VCaP (cell line): ENCODE measurements at regions not wholly inside any gene's neighbourhood (a gene's known extent, or its start where the extent isn't known, plus 50 kb on each side); places are given as distances from the start of the nearest gene placed in this dataset.

ENCODE experiments used
- H3K27ac ChIP-seq: fragments of 450-650 bp; 2 replicates; pipeline ENCODE4 v1.5.1; 2017
- CTCF ChIP-seq: fragments of 450-650 bp; conservative IDR thresholded peaks from 2 replicates; pipeline ENCODE4 v1.5.1; 2017; ENCODE audit warnings: mild to moderate bottlenecking, moderate library complexity

GRCh38 chr13:89238496-89238895 lies 1567.3 kb downstream of the SLITRK5 start:
- TF ChIP-seq CTCF = no peak

GRCh38 chr13:89239361-89240127 lies 1568.4 kb downstream of the SLITRK5 start:
- no peak overlapping the region for H3K27ac ChIP-seq
- no peak for TF ChIP-seq CTCF

More at GRCh38 chr13:89238496-89238895, 1567.3 kb downstream of the SLITRK5 start:
- no peak overlapping the region for H3K27ac ChIP-seq

- no peak for TF ChIP-seq CTCF
- H3K27ac ChIP-seq = no peak overlapping the region
Observed at GRCh38 chr13:89255844-89256406, 1584.8 kb downstream of the SLITRK5 start.

GRCh38 chr13:89267734-89268133 lies 1596.6 kb downstream of the SLITRK5 start:
- no peak for TF ChIP-seq CTCF
- H3K27ac ChIP-seq = no peak overlapping the region

GRCh38 chr13:89269737-89270136 lies 1598.6 kb downstream of the SLITRK5 start:
- TF ChIP-seq CTCF = no peak
- H3K27ac ChIP-seq = no peak overlapping the region

- TF ChIP-seq CTCF = no peak
Observed at GRCh38 chr13:89270736-89271135, 1599.6 kb downstream of the SLITRK5 start.

GRCh38 chr13:89279374-89279773 lies 1608.2 kb downstream of the SLITRK5 start:
- TF ChIP-seq CTCF = no peak
- H3K27ac ChIP-seq = no peak overlapping the region

More at GRCh38 chr13:89270736-89271135, 1599.6 kb downstream of the SLITRK5 start:
- H3K27ac ChIP-seq = no peak overlapping the region
